Neuronal stem cell (in vitro differentiated cells): ENCODE measurements at regions not wholly inside any gene's neighbourhood (a gene's known extent, or its start where the extent isn't known, plus 50 kb on each side); places are given as distances from the start of the nearest gene placed in this dataset.

Experiments used
- DNase-seq: peaks from one replicate; pipeline ENCODE4 v3.0.0-alpha.2; 2013; ENCODE audit warnings: low spot score
- H2AFZ ChIP-seq: one replicate; pipeline ENCODE4 v1.6.1; 2013; ENCODE audit warnings: mild to moderate bottlenecking, low read length, inconsistent platforms
- H2AK5ac ChIP-seq: 2 replicates; pipeline ENCODE4 v1.6.1; 2013; ENCODE audit warnings: low read depth, mild to moderate bottlenecking, inconsistent platforms, low read length, moderate library complexity, mixed read lengths
- H2BK120ac ChIP-seq: 2 replicates; pipeline ENCODE4 v1.6.1; 2013; ENCODE audit warnings: low read depth, mild to moderate bottlenecking, inconsistent platforms, low read length, moderate library complexity, mixed read lengths
- H2BK12ac ChIP-seq: one replicate; pipeline ENCODE4 v1.6.1; 2013; ENCODE audit warnings: low read length, inconsistent platforms
- H2BK15ac ChIP-seq: 2 replicates; pipeline ENCODE4 v1.6.1; 2013; ENCODE audit warnings: mild to moderate bottlenecking, low read length, inconsistent platforms, mixed read lengths
- H2BK5ac ChIP-seq: one replicate; pipeline ENCODE4 v1.6.1; 2013; ENCODE audit warnings: inconsistent platforms, mild to moderate bottlenecking, low read length, moderate library complexity
- H3K14ac ChIP-seq: one replicate; pipeline ENCODE4 v1.6.1; 2013; ENCODE audit warnings: low read length, inconsistent platforms
- H3K18ac ChIP-seq: 2 replicates; pipeline ENCODE4 v1.6.1; 2013; ENCODE audit warnings: low read length, inconsistent platforms
- H3K23ac ChIP-seq: 2 replicates; pipeline ENCODE4 v1.6.1; 2013; ENCODE audit warnings: low read depth, mild to moderate bottlenecking, mixed read lengths, low read length, inconsistent platforms; ENCODE audit not compliant: poor library complexity
- H3K27ac ChIP-seq: replicated peaks from 3 replicates; pipeline ENCODE4 v1.5.1; 2013; ENCODE audit warnings: low read length, inconsistent platforms
- H3K27me3 ChIP-seq, 3 experiments: 2 replicates each; pipeline ENCODE4 v1.6.1; 2013; ENCODE audit warnings: low read length in 3 of 3, mild to moderate bottlenecking in 2 of 3, inconsistent platforms in 1 of 3, low read depth in 1 of 3, mixed read lengths in 1 of 3, moderate library complexity in 1 of 3; ENCODE audit not compliant: control insufficient read depth in 3 of 3, insufficient read depth in 3 of 3
- H3K36me3 ChIP-seq, 2 donors: replicated peaks in 1 of 2; 2 replicates each; pipeline ENCODE4 v1.6.1; 2013; ENCODE audit warnings: low read length in 2 of 2; ENCODE audit not compliant: control insufficient read depth in 2 of 2, insufficient read depth in 2 of 2
- H3K4ac ChIP-seq: 2 replicates; pipeline ENCODE4 v1.6.1; 2013; ENCODE audit warnings: inconsistent platforms, mild to moderate bottlenecking, low read length, moderate library complexity
- H3K4me1 ChIP-seq, 2 donors: 1 replicate in 1 of 2; 2 replicates in 1 of 2; pipeline ENCODE4 v1.6.1; 2013; ENCODE audit warnings: low read length in 2 of 2, low read depth in 1 of 2; ENCODE audit not compliant: control insufficient read depth in 2 of 2, insufficient read depth in 1 of 2
- H3K4me2 ChIP-seq: one replicate; pipeline ENCODE4 v1.6.1; 2013; ENCODE audit warnings: mild to moderate bottlenecking, low read length, inconsistent platforms; ENCODE audit not compliant: insufficient read depth, poor library complexity, severe bottlenecking
- H3K4me3 ChIP-seq, 2 donors: 2 replicates each; pipeline ENCODE4 v1.5.1; 2013; ENCODE audit warnings: low read length in 2 of 2, mild to moderate bottlenecking in 2 of 2, inconsistent platforms in 1 of 2, moderate library complexity in 1 of 2
- H3K79me1 ChIP-seq: one replicate; pipeline ENCODE4 v1.6.1; 2013; ENCODE audit warnings: low read depth, mild to moderate bottlenecking, inconsistent platforms, low read length, moderate library complexity
- H3K9ac ChIP-seq: one replicate; pipeline ENCODE4 v1.6.1; 2013; ENCODE audit warnings: mild to moderate bottlenecking, low read depth, low read length, inconsistent platforms; ENCODE audit not compliant: poor library complexity
- H3K9me3 ChIP-seq, 2 donors: replicated peaks in 1 of 2; 2 replicates each; pipeline versions ENCODE3 to v1.6.1; 2013; ENCODE audit warnings: low read length in 2 of 2, mild to moderate bottlenecking in 2 of 2, inconsistent platforms in 1 of 2, low read depth in 1 of 2, mixed read lengths in 1 of 2, moderate library complexity in 1 of 2; ENCODE audit not compliant: control insufficient read depth in 2 of 2, insufficient read depth in 1 of 2
- H4K8ac ChIP-seq: one replicate; pipeline ENCODE4 v1.6.1; 2013; ENCODE audit warnings: low read depth, mild to moderate bottlenecking, inconsistent platforms, low read length, moderate library complexity
- H4K91ac ChIP-seq: one replicate; pipeline ENCODE4 v1.6.1; 2013; ENCODE audit warnings: low read length, low read depth, mild to moderate bottlenecking, inconsistent platforms; ENCODE audit not compliant: poor library complexity
- WGBS, 2 donors: extraction: QIAGEN DNeasy Blood & Tissue Kit; methylation state at CpG; one replicate each; pipeline ENCODE4 v1.1.7; 2013; ENCODE audit warnings: missing lambda C conversion rate in 2 of 2, mixed read lengths in 1 of 2; ENCODE audit not compliant: insufficient read length in 2 of 2, insufficient replicate concordance in 1 of 2; ENCODE audit errors: extremely low coverage in 2 of 2; 5-methylcytosine and 5-hydroxymethylcytosine counted together

DNA sequence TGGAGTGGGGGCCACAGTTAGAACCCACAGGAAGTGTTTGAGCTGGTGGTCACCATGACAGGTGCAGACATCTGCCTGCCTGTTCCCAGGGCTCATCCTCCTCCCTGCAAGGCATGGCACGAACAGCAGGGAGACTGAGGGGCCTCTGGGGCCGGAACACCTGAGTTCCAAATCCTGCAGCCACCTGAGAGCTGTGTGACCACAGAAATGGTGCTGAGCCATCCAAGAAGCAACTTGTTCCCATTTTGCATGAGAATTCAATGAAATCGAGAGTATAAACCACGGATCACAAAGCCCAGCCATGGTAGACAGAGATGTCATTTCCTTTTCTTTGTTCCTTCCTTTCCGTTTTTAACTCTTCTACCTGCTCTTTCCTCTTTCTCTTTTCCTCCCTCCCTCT, 268.6 kb downstream of the FOXA2 start:
- H3K27ac ChIP-seq, result no peak overlapping the region
- H3K18ac ChIP-seq, result no peak overlapping the region
- no peak overlapping the region for H2BK5ac ChIP-seq
- H3K23ac ChIP-seq, result no peak overlapping the region
- no peak overlapping the region for H3K4ac ChIP-seq
- no peaks in the 10 kb centered on the region for H3K79me1 ChIP-seq
- no CpG with 5 or more reads among the region's 5 CpGs for WGBS, 2 donors
- no peak overlapping the region for H3K14ac ChIP-seq
- DNase-seq, result no peak
- no peak overlapping the region for H3K4me3 ChIP-seq
- H4K8ac ChIP-seq, result no peak overlapping the region
- H2AFZ ChIP-seq, result no peak overlapping the region
- no peak overlapping the region for H2BK15ac ChIP-seq
- no peak overlapping the region for H2AK5ac ChIP-seq
- H3K4me1 ChIP-seq, result no peaks in the 10 kb centered on the region
- H2BK120ac ChIP-seq, result no peak overlapping the region
- no peaks in the 10 kb centered on the region for H3K9me3 ChIP-seq
- H3K36me3 ChIP-seq, result no peaks in the 10 kb centered on the region
- no peak overlapping the region for H2BK12ac ChIP-seq
- no peak overlapping the region for H3K9ac ChIP-seq
- no peaks in the 10 kb centered on the region for H3K27me3 ChIP-seq
- H4K91ac ChIP-seq, result no peak overlapping the region
- H3K4me2 ChIP-seq, result no peak overlapping the region

- no peak overlapping the region for H3K4me2 ChIP-seq
- DNase-seq, result no peak
- no peak overlapping the region for H2BK120ac ChIP-seq
- H3K14ac ChIP-seq, result no peak overlapping the region
- H3K23ac ChIP-seq, result no peak overlapping the region
- H4K8ac ChIP-seq, result no peak overlapping the region
- H2AFZ ChIP-seq, result no peak overlapping the region
- no peak overlapping the region for H3K27ac ChIP-seq
- no peak overlapping the region for H3K4ac ChIP-seq
- no peak overlapping the region for H2BK12ac ChIP-seq
- H3K36me3 ChIP-seq, result no peaks in the 10 kb centered on the region
- no peak overlapping the region for H3K18ac ChIP-seq
- no peak overlapping the region for H3K4me3 ChIP-seq
- no peaks in the 10 kb centered on the region for H3K9me3 ChIP-seq
- no peaks in the 10 kb centered on the region for H3K27me3 ChIP-seq
- no CpG with 5 or more reads among the region's 2 CpGs for WGBS, 2 donors
- H2AK5ac ChIP-seq, result no peak overlapping the region
- no peaks in the 10 kb centered on the region for H3K79me1 ChIP-seq
- no peak overlapping the region for H2BK5ac ChIP-seq
- no peaks in the 10 kb centered on the region for H3K4me1 ChIP-seq
- no peak overlapping the region for H2BK15ac ChIP-seq
- no peak overlapping the region for H4K91ac ChIP-seq
- H3K9ac ChIP-seq, result no peak overlapping the region
Observed at GRCh38 chr20:22315073-22315472, 269.3 kb downstream of the FOXA2 start.

DNA sequence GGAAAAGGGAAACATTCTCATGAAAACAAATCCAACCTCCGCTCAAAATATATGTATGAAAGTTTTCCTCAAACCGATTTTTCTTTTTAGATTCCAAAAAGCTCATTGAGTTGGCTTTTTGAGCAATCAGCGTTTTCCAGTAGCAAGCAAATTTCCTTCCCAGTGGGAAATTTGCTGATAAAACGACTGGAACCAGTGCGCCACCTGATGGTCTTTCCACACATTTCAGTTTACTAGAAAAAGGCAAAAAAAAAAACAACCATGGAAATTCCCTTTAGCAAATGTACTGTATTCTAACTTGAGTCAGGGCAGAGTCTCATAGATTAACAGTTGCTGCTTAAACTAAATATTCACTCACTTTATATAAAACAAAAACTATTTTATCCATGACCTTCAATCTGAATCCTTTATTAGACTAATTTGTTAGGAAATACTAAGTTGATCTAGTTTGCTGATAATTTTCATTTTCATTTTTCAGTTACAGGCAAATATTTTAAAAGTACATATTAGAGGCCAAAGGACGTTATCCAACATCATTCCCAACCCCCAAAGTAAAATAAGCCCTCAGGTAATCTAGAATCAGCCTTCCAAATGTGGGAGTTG, 271.5 kb downstream of the FOXA2 start:
- Histone ChIP-seq H3K23ac (no peak overlapping the region), H2AK5ac (no peak overlapping the region), H2AFZ (no peak overlapping the region), H3K4me1 (no peaks in the 10 kb centered on the region), H3K18ac (no peak overlapping the region), H3K36me3 (no peaks in the 10 kb centered on the region), H3K79me1 (no peaks in the 10 kb centered on the region), H2BK15ac (no peak overlapping the region), H3K4ac (no peak overlapping the region), H3K4me2 (no peak overlapping the region), H2BK12ac (no peak overlapping the region), H2BK120ac (no peak overlapping the region), H3K27ac (no peak overlapping the region), H4K8ac (no peak overlapping the region), H3K9ac (no peak overlapping the region), H3K4me3 (no peak overlapping the region), H2BK5ac (no peak overlapping the region), H4K91ac (no peak overlapping the region), H3K14ac (no peak overlapping the region), H3K27me3 (no peaks in the 10 kb centered on the region), H3K9me3 (no peaks in the 10 kb centered on the region)
- WGBS, 2 donors, result no CpG with 5 or more reads among the region's 6 CpGs
- DNase-seq, result peak; percentile 38

GRCh38 chr20:22308934-22309333, 275.4 kb downstream of the FOXA2 start:
- Histone ChIP-seq H2BK5ac (no peak overlapping the region), H3K4ac (no peak overlapping the region), H4K91ac (no peak overlapping the region), H3K23ac (no peak overlapping the region), H2AK5ac (no peak overlapping the region), H3K4me1 (peaks cover 0 to 4% of the 10 kb centered on the region in 2 donors), H3K18ac (no peak overlapping the region), H2AFZ (no peak overlapping the region), H4K8ac (no peak overlapping the region), H3K79me1 (no peaks in the 10 kb centered on the region), H3K14ac (no peak overlapping the region), H3K9me3 (no peaks in the 10 kb centered on the region), H3K27me3 (no peaks in the 10 kb centered on the region), H3K4me3 (no peak overlapping the region), H2BK120ac (no peak overlapping the region), H3K36me3 (no peaks in the 10 kb centered on the region), H3K9ac (no peak overlapping the region), H2BK12ac (no peak overlapping the region), H3K27ac (no peak overlapping the region), H3K4me2 (no peak overlapping the region), H2BK15ac (no peak overlapping the region)
- WGBS, 2 donors, result no CpG with 5 or more reads among the region's 1 CpG
- no peak for DNase-seq
